22Rv1 (cell line): ENCODE measurements at regions not wholly inside any gene's neighbourhood (a gene's known extent, or its start where the extent isn't known, plus 50 kb on each side); places are given as distances from the start of the nearest gene placed in this dataset.

Experiments
- ZFX ChIP-seq: fragments of 450-650 bp; IDR thresholded peaks from 2 replicates; pipeline ENCODE4 v1.6.1; 2017; ENCODE audit warnings: antibody characterized with exemption, borderline replicate concordance
- TF ChIP-seq, protein P1 (sequence below): fragments of 450-650 bp; IDR thresholded peaks from 2 replicates; pipeline ENCODE4 v1.5.1; 2017; ENCODE audit warnings: mild to moderate bottlenecking

DNA sequence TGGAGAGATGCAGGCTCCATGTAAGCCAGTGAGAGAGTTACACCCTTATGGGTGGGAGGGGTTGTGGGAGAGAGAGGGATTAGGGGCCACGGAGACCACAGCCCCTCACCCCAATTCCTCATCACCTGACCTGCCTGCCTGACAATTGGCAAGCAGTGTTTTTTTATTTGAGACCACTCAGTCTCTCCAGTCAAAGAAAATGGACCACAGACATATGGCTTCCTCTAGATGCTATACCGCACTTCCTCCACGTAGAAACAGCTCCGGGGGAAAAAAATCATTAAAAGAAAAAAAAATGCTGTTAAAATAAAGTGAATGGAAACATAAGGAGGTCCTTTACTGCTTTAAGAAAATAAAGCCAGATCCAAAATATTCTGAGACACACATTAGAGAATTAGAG is 152.7 kb downstream of the MYLK4 start:
- TF ChIP-seq, protein P1, sequence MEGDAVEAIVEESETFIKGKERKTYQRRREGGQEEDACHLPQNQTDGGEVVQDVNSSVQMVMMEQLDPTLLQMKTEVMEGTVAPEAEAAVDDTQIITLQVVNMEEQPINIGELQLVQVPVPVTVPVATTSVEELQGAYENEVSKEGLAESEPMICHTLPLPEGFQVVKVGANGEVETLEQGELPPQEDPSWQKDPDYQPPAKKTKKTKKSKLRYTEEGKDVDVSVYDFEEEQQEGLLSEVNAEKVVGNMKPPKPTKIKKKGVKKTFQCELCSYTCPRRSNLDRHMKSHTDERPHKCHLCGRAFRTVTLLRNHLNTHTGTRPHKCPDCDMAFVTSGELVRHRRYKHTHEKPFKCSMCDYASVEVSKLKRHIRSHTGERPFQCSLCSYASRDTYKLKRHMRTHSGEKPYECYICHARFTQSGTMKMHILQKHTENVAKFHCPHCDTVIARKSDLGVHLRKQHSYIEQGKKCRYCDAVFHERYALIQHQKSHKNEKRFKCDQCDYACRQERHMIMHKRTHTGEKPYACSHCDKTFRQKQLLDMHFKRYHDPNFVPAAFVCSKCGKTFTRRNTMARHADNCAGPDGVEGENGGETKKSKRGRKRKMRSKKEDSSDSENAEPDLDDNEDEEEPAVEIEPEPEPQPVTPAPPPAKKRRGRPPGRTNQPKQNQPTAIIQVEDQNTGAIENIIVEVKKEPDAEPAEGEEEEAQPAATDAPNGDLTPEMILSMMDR, result no peak
- TF ChIP-seq ZFX, result no peak
